Panc1 (cell line): ENCODE measurements at regions not wholly inside any gene's neighbourhood (a gene's known extent, or its start where the extent isn't known, plus 50 kb on each side); places are given as distances from the start of the nearest gene placed in this dataset.

ENCODE experiments used
- ATAC-seq: fragments of 200-7000 bp; cut with Tn5 transposase; 2 replicates; pipeline ENCODE4 v1.9.1; 2020; ENCODE audit warnings: mild to moderate bottlenecking, moderate library complexity
- BruUV-seq: library from RNA; stranded (reverse); fragments of 400-500 nt; replicated peaks from 2 replicates; lab custom pipeline; 2021; lab: Mats Ljungman, UMichigan
- CTCF ChIA-PET: fragments of 300-600 bp; sonication (Branson Sonifier 250); formaldehyde crosslinking; loops from one replicate; lab custom pipeline; 2022; ENCODE audit warnings: antibody characterized with exemption; lab: Charles Lee
- POLR2A ChIA-PET: fragments of 300-600 bp; sonication (Branson Sonifier 250); formaldehyde crosslinking; loops from one replicate; lab custom pipeline; 2022; ENCODE audit warnings: antibody characterized with exemption; lab: Charles Lee
- DNase-seq: peaks from one replicate; pipeline ENCODE4 v3.0.0-alpha.2; 2010; ENCODE audit warnings: low read depth, low spot score
- H3K27ac ChIP-seq: 2 replicates; pipeline ENCODE4 v1.5.1; 2011; ENCODE audit warnings: mild to moderate bottlenecking, low read length, inconsistent platforms
- H3K27me3 ChIP-seq: fragments of 200-500 bp; sonication (Bioruptor generic); 2 replicates; pipeline ENCODE4 v1.6.0; 2014; ENCODE audit warnings: low read length, inconsistent platforms; ENCODE audit not compliant: control insufficient read depth, insufficient read depth
- H3K36me3 ChIP-seq: fragments of 200-500 bp; sonication (Bioruptor generic); 2 replicates; pipeline ENCODE4 v1.5.1; 2014; ENCODE audit warnings: inconsistent platforms, mild to moderate bottlenecking, low read length, moderate library complexity; ENCODE audit not compliant: control insufficient read depth, insufficient read depth
- H3K4me1 ChIP-seq: 2 replicates; pipeline ENCODE4 v1.5.1; 2011; ENCODE audit warnings: inconsistent platforms, mild to moderate bottlenecking, low read length, moderate library complexity; ENCODE audit not compliant: control insufficient read depth, insufficient read depth
- H3K4me3 ChIP-seq, 2 experiments: 2 replicates each; pipeline ENCODE4 v1.5.1; 2011 to 2012; ENCODE audit warnings: low read depth in 2 of 2, low read length in 2 of 2, mild to moderate bottlenecking in 2 of 2, inconsistent platforms in 1 of 2, moderate library complexity in 1 of 2
- H3K9me3 ChIP-seq: fragments of 200-500 bp; sonication (Bioruptor generic); 2 replicates; pipeline ENCODE4 v1.5.1; 2014; ENCODE audit warnings: low read depth, mild to moderate bottlenecking, inconsistent platforms, low read length, moderate library complexity; ENCODE audit not compliant: control insufficient read depth, insufficient read depth
- CTCF ChIP-seq: fragments of 450-650 bp; IDR thresholded peaks from 2 replicates; pipeline ENCODE4 v1.5.1; 2017; ENCODE audit warnings: mild to moderate bottlenecking
- POLR2AphosphoS5 ChIP-seq: IDR thresholded peaks from 2 replicates; pipeline ENCODE4 v1.6.1; 2012; ENCODE audit warnings: mild to moderate bottlenecking, low read depth, low read length, moderate library complexity
- REST ChIP-seq, 2 experiments: IDR thresholded peaks; 2 replicates each; pipeline ENCODE4 v1.6.1; 2011 to 2012; ENCODE audit warnings: low read depth in 2 of 2, control low read depth in 1 of 2, low read length in 1 of 2, mild to moderate bottlenecking in 1 of 2, moderate library complexity in 1 of 2; ENCODE audit not compliant: insufficient read depth in 1 of 2
- SIN3A ChIP-seq: IDR thresholded peaks from 2 replicates; pipeline ENCODE4 v1.6.1; 2012; ENCODE audit warnings: low read depth, mild to moderate bottlenecking, low read length, moderate library complexity, borderline replicate concordance; ENCODE audit not compliant: insufficient read depth
- TCF7L2 ChIP-seq: IDR thresholded peaks from 2 replicates; pipeline ENCODE4 v1.6.1; 2011; ENCODE audit warnings: mild to moderate bottlenecking, low read depth, low read length, inconsistent platforms
- in situ Hi-C: cut with HindIII; loops from 2 replicates; pipeline ENCODE4 v1.10.0; 2016; ENCODE audit warnings: low sequenced_read_pairs, low pct_unique_long_range_greater_than_20kb
- intact Hi-C: fragments of 100-400 bp; cut with micrococcal nuclease; formaldehyde crosslinking; loops from one replicate; pipeline ENCODE4 v1.10.0; 2022; ENCODE audit not compliant: unreplicated experiment

- Histone ChIP-seq H3K36me3 (no peaks in the 10 kb centered on the region), H3K4me1 (no peaks in the 10 kb centered on the region), H3K27me3 (no peaks in the 10 kb centered on the region), H3K4me3 (no peak overlapping the region), H3K9me3 (no peaks in the 10 kb centered on the region), H3K27ac (no peak overlapping the region)
- no TSS peak for BruUV-seq
- DNase-seq (no peak), ATAC-seq (no peak)
- CTCF ChIA-PET, result interaction anchor here (0.7 kb wide), 1 partner anchor 45 kb away, joined by 3 read pairs; no protein-coding TSS in a partner anchor
- in situ Hi-C loops, result no loop called here
- TF ChIP-seq SIN3A (no peak), CTCF (no peak), REST (IDR thresholded peaks at IDR 0.05; ENCODE audit: insufficient read depth in 1 of 2, low read depth in 2 of 2, low read length in 1 of 2) (no peak), TCF7L2 (no peak), POLR2AphosphoS5 (no peak)
- POLR2A ChIA-PET, result interaction anchor here (0.6 kb wide), 1 partner anchor 1382 kb away, joined by 4 read pairs; no protein-coding TSS in a partner anchor
- intact Hi-C loops, result no loop called here
These were observed 121.6 kb upstream of the TARS1 start for GRCh38 chr5:33319151-33319550.

- Histone ChIP-seq H3K27me3 (no peaks in the 10 kb centered on the region), H3K9me3 (no peaks in the 10 kb centered on the region), H3K36me3 (no peaks in the 10 kb centered on the region), H3K4me3 (no peak overlapping the region), H3K4me1 (no peaks in the 10 kb centered on the region), H3K27ac (no peak overlapping the region)
- POLR2A ChIA-PET, result no interaction called here
- intact Hi-C loops (no loop called here), in situ Hi-C loops (no loop called here)
- TF ChIP-seq TCF7L2 (no peak), POLR2AphosphoS5 (no peak), SIN3A (no peak), REST (IDR thresholded peaks at IDR 0.05; ENCODE audit: insufficient read depth in 1 of 2, low read depth in 2 of 2, low read length in 1 of 2) (no peak), CTCF (no peak)
- DNase-seq (no peak), ATAC-seq (no peak)
- CTCF ChIA-PET, result interaction anchor here (0.7 kb wide), 1 partner anchor 46 kb away, joined by 3 read pairs; no protein-coding TSS in a partner anchor
- no TSS peak for BruUV-seq
These were observed 120.9 kb upstream of the TARS1 start for GRCh38 chr5:33319841-33320240.
